ENCODE measurements at regions not wholly inside any gene's neighbourhood (a gene's known extent, or its start where the extent isn't known, plus 50 kb on each side); places are given as distances from the start of the nearest gene placed in this dataset.

GRCh38 chr16:66225696-66226095, 140.8 kb upstream of the CDH5 start:
- TF ChIP-seq CTCF (conservative IDR thresholded peaks at IDR 0.05; ENCODE audit: low read depth, low read length) = no peak
- DNase-seq (ENCODE audit: low read depth) = no peak

GRCh38 chr16:66224626-66225025, 141.9 kb upstream of the CDH5 start:
- TF ChIP-seq CTCF (conservative IDR thresholded peaks at IDR 0.05; ENCODE audit: low read depth, low read length) = no peak
- H3K4me3 ChIP-seq (ENCODE audit: low read depth, low read length) = no peak overlapping the region
- peak; percentile 25 for DNase-seq (ENCODE audit: low read depth)

More at GRCh38 chr16:66225696-66226095, 140.8 kb upstream of the CDH5 start:
- no peak overlapping the region for H3K4me3 ChIP-seq (ENCODE audit: low read depth, low read length)

GRCh38 chr16:66224186-66224585, 142.3 kb upstream of the CDH5 start:
- DNase-seq (ENCODE audit: low read depth) = no peak
- no peak overlapping the region for H3K4me3 ChIP-seq (ENCODE audit: low read depth, low read length)
- no peak for TF ChIP-seq CTCF (conservative IDR thresholded peaks at IDR 0.05; ENCODE audit: low read depth, low read length)

GRCh38 chr16:66223176-66223780, 143.2 kb upstream of the CDH5 start:
- DNase-seq (ENCODE audit: low read depth) = peak; percentile 60
- no peak for TF ChIP-seq CTCF (conservative IDR thresholded peaks at IDR 0.05; ENCODE audit: low read depth, low read length)
- no peak overlapping the region for H3K4me3 ChIP-seq (ENCODE audit: low read depth, low read length)

GRCh38 chr16:66222756-66223155, 143.7 kb upstream of the CDH5 start:
- DNase-seq (ENCODE audit: low read depth) = no peak
- no peak overlapping the region for H3K4me3 ChIP-seq (ENCODE audit: low read depth, low read length)
- TF ChIP-seq CTCF (conservative IDR thresholded peaks at IDR 0.05; ENCODE audit: low read depth, low read length) = no peak

- H3K4me3 ChIP-seq (ENCODE audit: low read depth, low read length) = no peak overlapping the region
- no peak for TF ChIP-seq CTCF (conservative IDR thresholded peaks at IDR 0.05; ENCODE audit: low read depth, low read length)
- no peak for DNase-seq (ENCODE audit: low read depth)
These were observed 145.8 kb upstream of the CDH5 start for GRCh38 chr16:66220702-66221101.

- no peak for TF ChIP-seq CTCF (conservative IDR thresholded peaks at IDR 0.05; ENCODE audit: low read depth, low read length)
These were observed 147.0 kb upstream of the CDH5 start for GRCh38 chr16:66219491-66219890.

More at GRCh38 chr16:66219491-66219890, 147.0 kb upstream of the CDH5 start:
- DNase-seq (ENCODE audit: low read depth) = no peak
- H3K4me3 ChIP-seq (ENCODE audit: low read depth, low read length) = no peak overlapping the region

All from choroid plexus epithelial cell (primary cell).